Fibroblast of lung (primary cell): ENCODE measurements at regions not wholly inside any gene's neighbourhood (a gene's known extent, or its start where the extent isn't known, plus 50 kb on each side); places are given as distances from the start of the nearest gene placed in this dataset.

ENCODE experiments used
- CTCF ChIP-seq, 2 donors: IDR thresholded peaks in 1 of 2; conservative IDR thresholded peaks in 1 of 2; 1 replicate in 1 of 2; 2 replicates in 1 of 2; pipeline ENCODE4 v1.5.1; 2011 to 2012; ENCODE audit warnings: low read length in 2 of 2, control low read depth in 1 of 2, inconsistent platforms in 1 of 2, low read depth in 1 of 2, mild to moderate bottlenecking in 1 of 2
- EZH2 ChIP-seq: IDR thresholded peaks from 2 replicates; pipeline ENCODE4 v1.5.1; 2012; ENCODE audit warnings: low read length, control low read depth, mild to moderate bottlenecking; ENCODE audit errors: missing control alignments

GRCh38 chr22:49565516-49565855, 262.2 kb downstream of the BRD1 start:
- no peak for TF ChIP-seq CTCF (conservative IDR thresholded peaks at IDR 0.05 in 1 of 2, IDR thresholded peaks at IDR 0.05 in 1 of 2; ENCODE audit: low read depth in 1 of 2, low read length in 2 of 2)
- no peak for TF ChIP-seq EZH2
